ENCODE measurements at regions not wholly inside any gene's neighbourhood (a gene's known extent, or its start where the extent isn't known, plus 50 kb on each side); places are given as distances from the start of the nearest gene placed in this dataset.

- DNase-seq (ENCODE audit: low spot score) = no peak
These were observed 855.3 kb downstream of the MCTP2 start for GRCh38 chr15:95086531-95087252.

GRCh38 chr15:95087253-95087609 is 855.9 kb downstream of the MCTP2 start:
- DNase-seq (ENCODE audit: low spot score) = peak; percentile 17

GRCh38 chr15:95091444-95091843 is 860.1 kb downstream of the MCTP2 start:
- no peak for DNase-seq (ENCODE audit: low spot score)

GRCh38 chr15:95095250-95095649 is 863.9 kb downstream of the MCTP2 start:
- DNase-seq (ENCODE audit: low spot score) = no peak

GRCh38 chr15:95096651-95097050 is 865.3 kb downstream of the MCTP2 start:
- no peak for DNase-seq (ENCODE audit: low spot score)

- DNase-seq (ENCODE audit: low spot score) = no peak
These were observed 866.0 kb downstream of the MCTP2 start for GRCh38 chr15:95097361-95097760.

- DNase-seq (ENCODE audit: low spot score) = no peak
These were observed 873.9 kb downstream of the MCTP2 start for GRCh38 chr15:95105229-95105628.

- DNase-seq (ENCODE audit: low spot score) = no peak
These were observed 875.4 kb downstream of the MCTP2 start for GRCh38 chr15:95106801-95107200.

GRCh38 chr15:95108673-95109072 is 877.3 kb downstream of the MCTP2 start:
- DNase-seq (ENCODE audit: low spot score) = no peak

- no peak for DNase-seq (ENCODE audit: low spot score)
These were observed 880.6 kb downstream of the MCTP2 start for GRCh38 chr15:95111969-95112368.

GRCh38 chr15:95113041-95113440 is 881.7 kb downstream of the MCTP2 start:
- no peak for DNase-seq (ENCODE audit: low spot score)

GRCh38 chr15:95119041-95119610 is 887.8 kb downstream of the MCTP2 start:
- no peak for DNase-seq (ENCODE audit: low spot score)

- DNase-seq (ENCODE audit: low spot score) = no peak
These were observed 889.2 kb downstream of the MCTP2 start for GRCh38 chr15:95120595-95120994.

- DNase-seq (ENCODE audit: low spot score) = no peak
These were observed 889.8 kb downstream of the MCTP2 start for GRCh38 chr15:95121191-95121590.

- no peak for DNase-seq (ENCODE audit: low spot score)
These were observed 894.4 kb downstream of the MCTP2 start for GRCh38 chr15:95125803-95126202.

- no peak for DNase-seq (ENCODE audit: low spot score)
These were observed 896.0 kb downstream of the MCTP2 start for GRCh38 chr15:95127356-95127755.

GRCh38 chr15:95129574-95129973 is 898.2 kb downstream of the MCTP2 start:
- DNase-seq (ENCODE audit: low spot score) = no peak

- peak; percentile 32 for DNase-seq (ENCODE audit: low spot score)
These were observed 899.8 kb downstream of the MCTP2 start for GRCh38 chr15:95131131-95131556.

- no peak for DNase-seq (ENCODE audit: low spot score)
These were observed 901.4 kb downstream of the MCTP2 start for GRCh38 chr15:95132774-95133173.

GRCh38 chr15:95134431-95135110 is 903.2 kb downstream of the MCTP2 start:
- DNase-seq (ENCODE audit: low spot score) = no peak

GRCh38 chr15:95138604-95139270 is 907.4 kb downstream of the MCTP2 start:
- DNase-seq (ENCODE audit: low spot score) = no peak

- DNase-seq (ENCODE audit: low spot score) = no peak
These were observed 910.1 kb downstream of the MCTP2 start for GRCh38 chr15:95141486-95141885.

- no peak for DNase-seq (ENCODE audit: low spot score)
These were observed 911.2 kb downstream of the MCTP2 start for GRCh38 chr15:95142531-95142930.
